ENCODE measurements at regions not wholly inside any gene's neighbourhood (a gene's known extent, or its start where the extent isn't known, plus 50 kb on each side); places are given as distances from the start of the nearest gene placed in this dataset.

DNA sequence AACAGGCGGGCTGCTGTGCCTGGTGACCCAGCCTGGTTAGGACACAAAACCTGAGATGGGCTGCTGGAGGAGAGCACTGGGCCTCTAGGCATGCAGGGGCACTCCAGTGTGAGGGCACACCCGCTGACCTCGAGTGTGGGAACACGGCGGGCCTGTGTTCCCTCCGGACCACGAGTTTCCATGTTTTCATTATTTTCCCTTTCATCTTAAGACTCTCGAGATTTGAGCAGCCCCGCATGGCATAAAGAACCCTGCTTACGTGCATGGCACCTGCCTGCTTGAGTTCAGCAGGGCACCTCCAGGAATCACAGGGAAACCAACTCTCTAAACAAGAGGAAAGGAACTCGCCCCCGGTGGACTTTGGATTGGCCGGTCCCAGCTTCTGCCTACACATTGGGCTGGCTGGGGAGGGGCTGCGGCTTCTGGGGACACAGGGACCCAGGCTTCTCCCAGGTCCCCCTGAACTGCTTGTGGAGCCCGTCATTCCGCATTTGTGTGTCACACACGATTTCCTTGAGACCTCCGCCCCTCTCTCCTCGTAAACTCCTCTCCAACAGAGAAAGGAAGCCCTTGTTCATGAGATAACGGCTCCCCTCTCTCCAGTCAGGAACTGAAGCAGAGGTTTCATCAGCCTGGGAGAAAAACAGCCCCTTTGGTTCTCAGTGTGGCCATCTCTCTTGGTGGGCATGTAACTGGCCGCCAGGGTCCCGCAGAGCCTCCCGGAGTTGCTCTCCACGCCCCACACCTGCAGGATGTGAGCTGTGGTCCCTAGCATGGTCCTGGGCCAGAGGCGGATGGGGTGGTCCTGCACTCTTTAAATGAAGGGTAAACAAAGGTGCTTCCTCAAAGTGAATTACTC, 181.8 kb downstream of the TTLL2 start:
- DNase-seq (no peak), ATAC-seq (no peak)
- no peaks in the 10 kb centered on the region for H3K9me3 ChIP-seq
- no peak overlapping the region for H3K27ac ChIP-seq
- intact Hi-C loops (cut with DNase I), result loop anchor here (10.0 kb wide), 1 partner anchor 388 kb away; no protein-coding TSS in a partner anchor
- H3K36me3 ChIP-seq (replicated peaks in 1 of 2; ENCODE audit: insufficient read depth in 1 of 2, low read depth in 2 of 2), result no peaks in the 10 kb centered on the region
- 85% methylated on average over 20 to 25 of the region's 25 CpGs for WGBS, 2 donors
- no peaks in the 10 kb centered on the region for H3K27me3 ChIP-seq
- TF ChIP-seq POLR2A (IDR thresholded peaks at IDR 0.05), result no peak
- TF ChIP-seq, protein P1, sequence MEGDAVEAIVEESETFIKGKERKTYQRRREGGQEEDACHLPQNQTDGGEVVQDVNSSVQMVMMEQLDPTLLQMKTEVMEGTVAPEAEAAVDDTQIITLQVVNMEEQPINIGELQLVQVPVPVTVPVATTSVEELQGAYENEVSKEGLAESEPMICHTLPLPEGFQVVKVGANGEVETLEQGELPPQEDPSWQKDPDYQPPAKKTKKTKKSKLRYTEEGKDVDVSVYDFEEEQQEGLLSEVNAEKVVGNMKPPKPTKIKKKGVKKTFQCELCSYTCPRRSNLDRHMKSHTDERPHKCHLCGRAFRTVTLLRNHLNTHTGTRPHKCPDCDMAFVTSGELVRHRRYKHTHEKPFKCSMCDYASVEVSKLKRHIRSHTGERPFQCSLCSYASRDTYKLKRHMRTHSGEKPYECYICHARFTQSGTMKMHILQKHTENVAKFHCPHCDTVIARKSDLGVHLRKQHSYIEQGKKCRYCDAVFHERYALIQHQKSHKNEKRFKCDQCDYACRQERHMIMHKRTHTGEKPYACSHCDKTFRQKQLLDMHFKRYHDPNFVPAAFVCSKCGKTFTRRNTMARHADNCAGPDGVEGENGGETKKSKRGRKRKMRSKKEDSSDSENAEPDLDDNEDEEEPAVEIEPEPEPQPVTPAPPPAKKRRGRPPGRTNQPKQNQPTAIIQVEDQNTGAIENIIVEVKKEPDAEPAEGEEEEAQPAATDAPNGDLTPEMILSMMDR (IDR thresholded peaks at IDR 0.05), result no peak
- peaks cover 8% of the 10 kb centered on the region for H3K4me1 ChIP-seq
- no peak overlapping the region for H3K4me3 ChIP-seq

DNA sequence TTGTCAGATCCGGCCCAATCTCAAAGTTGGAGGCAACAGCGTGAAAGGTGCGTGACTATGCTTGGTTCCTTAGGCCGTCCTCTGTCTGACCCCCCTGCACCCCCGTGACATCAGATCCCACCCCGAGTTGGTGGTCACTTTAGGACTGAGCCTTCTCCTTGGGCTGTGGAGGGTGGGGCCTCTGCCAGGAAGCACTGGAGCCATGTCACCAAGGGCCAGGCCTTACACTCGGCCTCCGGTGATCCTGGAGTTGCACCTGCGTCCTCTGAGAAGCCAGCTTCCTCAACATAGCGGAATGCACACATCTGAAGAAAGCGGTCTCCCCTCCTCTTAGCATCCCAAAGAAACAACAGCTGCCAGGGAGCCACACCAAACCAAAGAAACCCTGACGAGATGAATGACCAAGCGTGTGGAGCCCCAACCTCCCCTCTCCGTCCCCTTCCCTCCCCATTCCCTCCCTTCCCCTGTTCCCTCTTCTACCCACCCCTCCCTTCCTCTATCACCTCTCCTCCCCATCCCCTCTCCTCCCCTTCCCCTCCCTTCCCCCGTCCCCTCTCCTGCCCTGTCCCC, 182.6 kb downstream of the TTLL2 start:
- TF ChIP-seq POLR2A (IDR thresholded peaks at IDR 0.05), result no peak

DNA sequence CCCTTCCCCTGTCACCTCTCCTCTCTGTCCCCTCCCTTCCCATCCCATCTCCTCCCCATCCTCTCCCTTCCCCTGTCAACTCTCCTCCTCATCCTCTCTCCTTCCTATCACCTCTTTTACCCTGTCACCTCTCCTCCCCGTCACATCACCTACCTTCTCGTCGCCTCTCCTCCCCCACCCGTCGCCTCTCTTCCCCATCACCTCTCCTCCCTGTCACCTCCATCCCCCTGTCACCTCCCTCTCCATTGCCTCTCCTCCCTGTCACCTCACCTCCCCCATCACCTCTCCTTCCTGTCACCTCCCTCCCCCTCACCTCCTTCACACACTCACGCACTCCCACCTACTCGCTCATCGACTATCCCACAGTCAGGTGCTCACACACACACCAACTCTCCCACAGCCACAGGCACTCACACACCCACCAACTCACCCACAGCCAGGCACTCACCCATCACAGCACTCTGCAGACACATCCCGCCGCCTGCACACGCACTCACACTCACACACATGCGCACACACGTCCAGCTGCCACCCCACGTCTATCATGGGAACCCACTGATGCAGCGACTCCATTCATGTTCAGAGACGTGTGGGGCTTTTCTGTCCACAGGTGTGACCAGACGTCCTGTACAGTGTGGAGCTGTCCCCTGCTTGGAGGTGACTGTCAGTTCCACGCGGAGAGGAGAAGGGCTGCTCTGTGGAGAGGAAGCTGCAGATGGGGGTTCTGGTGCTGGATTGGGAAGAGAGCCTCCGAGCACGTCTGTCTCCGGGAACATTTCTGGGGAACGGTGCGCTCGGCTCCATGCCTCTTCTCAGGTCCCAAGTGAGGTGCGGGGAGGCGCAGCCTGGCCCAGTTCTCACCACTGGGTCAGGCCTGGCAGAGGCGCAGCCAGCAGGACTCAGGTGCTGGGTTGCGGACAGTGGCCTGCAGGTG, 184.3 kb downstream of the TTLL2 start:
- H3K36me3 ChIP-seq (replicated peaks in 1 of 2; ENCODE audit: insufficient read depth in 1 of 2, low read depth in 2 of 2), result no peaks in the 10 kb centered on the region
- H3K9me3 ChIP-seq, result no peaks in the 10 kb centered on the region
- no peaks in the 10 kb centered on the region for H3K27me3 ChIP-seq
- intact Hi-C loops (cut with DNase I), result loop anchor here (10.0 kb wide), 1 partner anchor 386 kb away; no protein-coding TSS in a partner anchor
- DNase-seq (no peak), ATAC-seq (no peak)
- no peak overlapping the region for H3K27ac ChIP-seq
- no peaks in the 10 kb centered on the region for H3K4me1 ChIP-seq
- no peak overlapping the region for H3K4me3 ChIP-seq
- TF ChIP-seq, protein P1 (IDR thresholded peaks at IDR 0.05), result no peak
- no peak for TF ChIP-seq POLR2A (IDR thresholded peaks at IDR 0.05)
- 74 to 77% methylated on average over 20 to 29 of the region's 29 CpGs for WGBS, 2 donors

More for the DNA sequence above, 182.6 kb downstream of the TTLL2 start:
- H3K27me3 ChIP-seq, result no peaks in the 10 kb centered on the region
- H3K4me1 ChIP-seq, result no peaks in the 10 kb centered on the region
- no peaks in the 10 kb centered on the region for H3K9me3 ChIP-seq
- H3K27ac ChIP-seq, result no peak overlapping the region
- 87 to 93% methylated on average over 13 to 14 of the region's 15 CpGs for WGBS, 2 donors
- H3K4me3 ChIP-seq, result no peak overlapping the region
- no peak for ATAC-seq
- H3K36me3 ChIP-seq (replicated peaks in 1 of 2; ENCODE audit: insufficient read depth in 1 of 2, low read depth in 2 of 2), result no peaks in the 10 kb centered on the region
- intact Hi-C loops (cut with DNase I), result loop anchor here (10.0 kb wide), 1 partner anchor 387 kb away; no protein-coding TSS in a partner anchor
- no peak for DNase-seq

DNA sequence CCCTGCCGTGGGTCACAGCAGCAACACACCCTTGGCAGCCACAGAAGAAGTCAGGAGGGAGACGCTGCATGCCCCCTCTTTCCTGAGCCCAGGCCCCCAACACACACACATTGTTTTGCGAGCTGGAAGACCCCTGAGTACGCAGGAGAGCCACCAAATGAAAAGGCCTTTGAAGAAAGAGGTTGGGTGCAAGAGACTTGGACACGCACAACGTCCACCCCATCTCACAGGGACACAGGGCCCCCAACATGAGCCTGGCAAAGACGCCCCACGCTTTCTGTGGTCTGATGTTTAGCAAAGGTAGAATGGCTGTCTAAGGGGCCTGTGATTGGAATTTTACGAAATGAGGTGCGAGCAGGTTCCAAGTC, 185.0 kb downstream of the TTLL2 start:
- Histone ChIP-seq H3K36me3 (replicated peaks in 1 of 2; ENCODE audit: insufficient read depth in 1 of 2, low read depth in 2 of 2) (no peaks in the 10 kb centered on the region), H3K9me3 (no peaks in the 10 kb centered on the region), H3K27me3 (no peaks in the 10 kb centered on the region), H3K27ac (no peak overlapping the region), H3K4me1 (no peaks in the 10 kb centered on the region), H3K4me3 (no peak overlapping the region)
- DNase-seq (no peak), ATAC-seq (no peak)
- 77 to 80% methylated on average over 9 to 10 of the region's 10 CpGs for WGBS, 2 donors
- TF ChIP-seq, protein P1 (IDR thresholded peaks at IDR 0.05), result no peak
- no peak for TF ChIP-seq POLR2A (IDR thresholded peaks at IDR 0.05)
- intact Hi-C loops (cut with DNase I), result loop anchor here (10.0 kb wide), 1 partner anchor 385 kb away; no protein-coding TSS in a partner anchor

DNA sequence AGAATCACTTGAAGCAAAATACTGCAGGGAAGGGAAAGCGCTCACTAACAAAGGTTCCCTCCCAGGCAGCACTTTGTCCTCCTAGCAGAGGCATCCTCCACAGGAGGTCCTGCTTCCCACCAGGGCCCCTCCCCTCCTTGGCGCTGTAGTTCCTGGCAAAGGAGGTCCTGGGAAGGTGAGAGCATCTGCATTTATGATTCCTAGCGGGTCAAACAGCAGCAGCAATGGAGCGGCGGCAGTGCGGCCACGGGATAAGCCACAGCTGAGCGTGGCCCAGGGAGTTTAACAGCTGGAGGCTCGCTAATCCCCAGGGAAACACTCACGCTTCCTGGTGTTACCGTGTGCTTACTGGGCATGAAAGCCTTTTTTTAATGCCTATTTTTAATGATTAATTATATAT, 185.8 kb downstream of the TTLL2 start:
- no peak overlapping the region for H3K4me3 ChIP-seq
- 73 to 85% methylated on average over 10 to 11 of the region's 11 CpGs for WGBS, 2 donors
- H3K27me3 ChIP-seq, result no peaks in the 10 kb centered on the region
- intact Hi-C loops (cut with DNase I), result no loop called here
- H3K9me3 ChIP-seq, result no peaks in the 10 kb centered on the region
- H3K4me1 ChIP-seq, result no peaks in the 10 kb centered on the region
- no peak overlapping the region for H3K27ac ChIP-seq
- DNase-seq (no peak), ATAC-seq (no peak)
- H3K36me3 ChIP-seq (replicated peaks in 1 of 2; ENCODE audit: insufficient read depth in 1 of 2, low read depth in 2 of 2), result no peaks in the 10 kb centered on the region
- TF ChIP-seq, protein P1 (IDR thresholded peaks at IDR 0.05), result no peak
- TF ChIP-seq POLR2A (IDR thresholded peaks at IDR 0.05), result no peak
